ENCODE measurements at regions not wholly inside any gene's neighbourhood (a gene's known extent, or its start where the extent isn't known, plus 50 kb on each side); places are given as distances from the start of the nearest gene placed in this dataset.

DNA sequence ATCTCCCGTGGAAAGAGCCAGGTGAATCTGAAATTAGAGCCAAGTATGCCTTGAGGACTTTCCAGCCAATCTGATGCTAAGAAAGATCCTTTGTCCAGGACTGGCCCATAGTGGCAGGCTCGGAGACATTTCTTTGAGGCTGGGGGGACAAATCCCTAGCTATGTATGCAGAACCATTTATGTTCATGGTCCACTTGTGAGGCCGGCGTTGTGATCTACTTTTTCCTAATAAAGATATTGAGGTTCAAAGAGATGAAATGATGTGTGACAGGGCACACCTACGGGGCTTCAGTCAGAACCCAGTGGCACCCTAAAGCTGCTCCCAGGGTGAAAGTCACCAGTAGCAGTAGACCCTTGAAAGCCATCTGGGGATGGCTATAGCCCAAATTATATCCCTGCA is 120.3 kb upstream of the MAFB start:
- no peak for ATAC-seq (replicated peaks)
- H3K9me3 Mint-ChIP-seq: no peaks in the 10 kb centered on the region
- no peaks in the 10 kb centered on the region for H3K4me1 Mint-ChIP-seq
- no peaks in the 10 kb centered on the region for H3K36me3 Mint-ChIP-seq (ENCODE audit: low read depth)
- H3K4me3 Mint-ChIP-seq: no peak overlapping the region
- peaks cover 14% of the 10 kb centered on the region for H3K27me3 Mint-ChIP-seq
- H3K27ac Mint-ChIP-seq: no peak overlapping the region

GRCh38 chr20:40810332-40811000 is 121.4 kb upstream of the MAFB start:
- Mint-ChIP-seq H3K36me3 (ENCODE audit: low read depth) (no peaks in the 10 kb centered on the region), H3K27me3 (peaks cover 7% of the 10 kb centered on the region), H3K4me1 (no peaks in the 10 kb centered on the region), H3K27ac (no peak overlapping the region), H3K9me3 (no peaks in the 10 kb centered on the region), H3K4me3 (no peak overlapping the region)
- no peak for ATAC-seq (replicated peaks)

DNA sequence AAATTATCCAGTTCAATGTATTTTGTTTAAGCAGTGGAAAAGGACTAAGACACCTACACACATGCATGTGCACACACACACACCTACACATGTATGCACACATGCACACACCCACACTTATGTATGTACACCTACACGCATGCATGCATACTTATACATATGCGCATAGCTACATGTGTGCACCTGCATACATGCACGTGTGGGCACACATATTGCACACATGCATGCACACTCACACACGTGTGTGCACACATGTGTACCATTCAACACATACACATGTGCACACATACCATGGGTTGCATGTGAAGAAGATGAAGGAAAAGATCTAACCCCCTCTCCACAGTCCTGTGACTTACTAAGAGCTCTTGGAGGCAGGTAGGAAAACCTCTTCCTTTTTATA is 122.0 kb upstream of the MAFB start:
- Mint-ChIP-seq H3K9me3 (no peaks in the 10 kb centered on the region), H3K27ac (no peak overlapping the region), H3K4me3 (no peak overlapping the region), H3K27me3 (peaks cover 3% of the 10 kb centered on the region), H3K4me1 (no peaks in the 10 kb centered on the region), H3K36me3 (ENCODE audit: low read depth) (no peaks in the 10 kb centered on the region)
- ATAC-seq (replicated peaks): no peak

GRCh38 chr20:40811660-40812414 is 122.8 kb upstream of the MAFB start:
- ATAC-seq (replicated peaks): no peak
- no peaks in the 10 kb centered on the region for H3K4me1 Mint-ChIP-seq
- no peaks in the 10 kb centered on the region for H3K36me3 Mint-ChIP-seq (ENCODE audit: low read depth)
- no peak overlapping the region for H3K4me3 Mint-ChIP-seq
- no peaks in the 10 kb centered on the region for H3K9me3 Mint-ChIP-seq
- H3K27me3 Mint-ChIP-seq: peaks cover 3% of the 10 kb centered on the region
- H3K27ac Mint-ChIP-seq: no peak overlapping the region

- Mint-ChIP-seq H3K27me3 (peaks cover 3% of the 10 kb centered on the region), H3K4me1 (no peaks in the 10 kb centered on the region), H3K9me3 (no peaks in the 10 kb centered on the region), H3K4me3 (no peak overlapping the region), H3K36me3 (ENCODE audit: low read depth) (no peaks in the 10 kb centered on the region), H3K27ac (no peak overlapping the region)
- no peak for ATAC-seq (replicated peaks)
Observed at GRCh38 chr20:40812415-40812925, 123.4 kb upstream of the MAFB start.

DNA sequence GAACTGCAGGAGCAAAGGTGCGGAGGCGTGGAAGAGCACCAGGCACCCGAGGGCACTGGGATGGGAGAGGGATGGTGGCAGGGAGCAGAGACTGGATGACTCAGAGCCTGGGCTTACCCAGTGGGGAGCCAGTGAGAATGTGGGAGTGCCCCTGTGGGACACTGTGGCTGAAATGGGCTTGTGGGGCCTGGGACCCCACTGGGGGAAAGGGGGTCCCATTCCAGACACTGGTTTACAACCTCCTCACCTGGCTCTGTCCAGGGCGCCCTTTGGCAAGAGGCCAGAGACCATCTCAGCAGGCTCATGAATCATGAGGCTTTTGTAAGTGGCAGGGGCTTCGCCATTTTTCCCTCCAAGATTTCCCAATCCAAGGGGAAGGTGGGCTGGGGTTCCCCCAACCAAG is 124.0 kb upstream of the MAFB start:
- no peaks in the 10 kb centered on the region for H3K9me3 Mint-ChIP-seq
- no peak overlapping the region for H3K27ac Mint-ChIP-seq
- H3K4me1 Mint-ChIP-seq: no peaks in the 10 kb centered on the region
- H3K27me3 Mint-ChIP-seq: peaks cover 2% of the 10 kb centered on the region
- no peak overlapping the region for H3K4me3 Mint-ChIP-seq
- no peak for ATAC-seq (replicated peaks)
- H3K36me3 Mint-ChIP-seq (ENCODE audit: low read depth): no peaks in the 10 kb centered on the region

DNA sequence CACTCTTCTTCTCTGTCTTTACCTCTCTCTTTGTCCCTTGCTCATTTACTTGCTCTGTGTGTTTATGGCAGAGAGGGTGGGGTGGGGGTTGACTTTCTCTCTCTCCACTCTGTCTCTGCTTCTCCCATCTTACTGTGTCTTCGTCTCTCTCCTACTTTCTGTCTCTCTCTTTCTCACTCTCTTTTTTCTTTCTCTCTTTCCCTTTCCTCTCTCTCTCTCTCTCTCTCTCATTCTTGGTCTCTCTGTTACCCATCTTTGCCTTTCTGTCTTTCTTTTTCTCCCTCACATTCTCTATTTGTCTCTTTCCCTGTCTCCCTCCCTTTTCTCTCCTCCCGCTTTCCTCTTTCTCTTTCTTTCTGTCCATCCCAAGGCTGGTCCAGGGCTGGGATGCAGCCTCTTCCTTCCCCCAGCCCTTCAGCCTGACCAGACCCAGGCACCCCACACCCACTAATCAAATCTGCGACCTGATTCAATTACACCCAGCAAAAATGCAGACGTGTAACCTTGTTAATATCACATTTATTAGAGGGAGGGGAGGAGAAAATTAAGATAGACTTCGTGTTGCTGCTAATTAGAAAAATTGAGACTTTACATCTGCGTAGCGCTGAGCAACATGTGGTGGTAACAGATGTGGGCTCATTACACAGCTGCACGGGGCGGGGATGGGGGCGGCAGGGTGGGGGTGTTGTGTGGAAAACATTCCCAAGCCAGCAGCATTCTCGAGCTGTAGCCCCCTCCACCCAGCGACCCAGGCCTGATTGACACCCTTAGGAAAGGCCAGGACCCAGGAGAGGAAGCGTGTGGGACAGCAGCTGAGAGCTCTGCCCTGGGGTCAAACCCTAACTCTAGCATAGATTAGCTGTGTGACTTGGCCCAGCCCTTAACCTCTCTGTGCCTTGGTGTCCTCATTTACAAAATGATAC is 124.9 kb upstream of the MAFB start:
- ATAC-seq (replicated peaks): no peak
- no peak overlapping the region for H3K27ac Mint-ChIP-seq
- no peak overlapping the region for H3K4me3 Mint-ChIP-seq
- no peaks in the 10 kb centered on the region for H3K4me1 Mint-ChIP-seq
- H3K27me3 Mint-ChIP-seq: peaks cover 5% of the 10 kb centered on the region
- H3K36me3 Mint-ChIP-seq (ENCODE audit: low read depth): no peaks in the 10 kb centered on the region
- H3K9me3 Mint-ChIP-seq: peaks cover 7% of the 10 kb centered on the region

DNA sequence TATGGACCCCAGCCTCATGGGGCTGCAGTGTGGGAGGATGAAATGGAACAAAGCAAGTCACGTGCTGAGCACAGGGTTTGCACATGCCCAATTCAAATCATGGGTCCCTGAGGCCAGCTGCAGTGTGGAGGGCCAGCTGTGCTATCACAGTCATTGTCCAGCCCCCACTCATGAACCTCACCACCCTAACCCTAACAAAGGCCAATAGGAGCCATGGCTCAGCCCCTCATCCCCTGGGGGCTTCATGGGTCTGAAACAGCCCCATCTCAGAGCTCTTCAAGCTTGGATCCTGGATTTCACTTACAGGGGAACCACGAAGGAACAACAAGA is 125.6 kb upstream of the MAFB start:
- H3K4me1 Mint-ChIP-seq: no peaks in the 10 kb centered on the region
- H3K27ac Mint-ChIP-seq: no peak overlapping the region
- H3K4me3 Mint-ChIP-seq: no peak overlapping the region
- H3K27me3 Mint-ChIP-seq: peaks cover 5% of the 10 kb centered on the region
- peaks cover 7% of the 10 kb centered on the region for H3K9me3 Mint-ChIP-seq
- ATAC-seq (replicated peaks): no peak
- no peaks in the 10 kb centered on the region for H3K36me3 Mint-ChIP-seq (ENCODE audit: low read depth)

DNA sequence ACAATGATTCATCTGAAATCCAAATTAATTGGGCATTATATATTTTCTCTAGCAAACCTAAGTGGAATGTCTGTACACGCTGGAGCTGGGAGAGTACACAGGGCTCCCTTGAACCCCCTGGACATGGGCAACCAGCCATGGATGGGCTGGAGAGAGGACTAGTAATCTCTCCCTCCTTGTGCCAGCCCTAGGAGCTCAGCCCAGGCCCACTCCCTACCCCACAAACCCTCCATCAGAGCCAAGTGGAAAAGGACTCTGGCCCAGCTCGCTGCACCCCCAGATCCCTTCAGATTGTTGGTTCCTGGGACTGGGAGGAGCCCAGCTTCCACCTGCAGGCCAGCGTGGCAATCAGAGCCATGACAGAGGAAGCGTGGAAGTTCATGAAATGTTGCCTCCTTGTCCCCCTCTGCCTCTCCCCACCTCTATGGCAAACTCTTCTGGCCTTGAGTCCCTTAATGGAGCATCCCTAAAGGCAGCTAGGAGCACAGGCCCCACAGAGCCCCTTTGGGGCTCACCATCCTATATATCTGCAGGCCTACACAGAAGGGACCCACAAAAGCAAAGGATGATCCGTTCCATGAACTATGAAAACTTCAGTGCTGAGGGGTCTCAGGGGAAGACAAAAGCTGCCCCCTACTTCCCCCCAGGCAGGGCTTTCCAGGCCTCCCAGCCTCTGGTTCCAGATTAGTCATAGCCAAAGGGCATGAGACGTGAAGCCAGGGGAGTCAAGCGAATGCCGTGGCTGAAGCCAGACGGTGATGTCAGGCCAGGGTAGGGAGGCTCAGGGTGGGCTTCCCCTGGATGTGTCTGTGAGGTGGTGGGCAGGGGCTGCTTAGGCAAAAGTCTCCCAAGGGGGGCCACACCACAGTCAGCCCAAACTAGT is 126.4 kb upstream of the MAFB start:
- no peak for ATAC-seq (replicated peaks)
- Mint-ChIP-seq H3K36me3 (ENCODE audit: low read depth) (no peaks in the 10 kb centered on the region), H3K27ac (no peak overlapping the region), H3K9me3 (peaks cover 7% of the 10 kb centered on the region), H3K27me3 (peaks cover 9% of the 10 kb centered on the region), H3K4me1 (no peaks in the 10 kb centered on the region), H3K4me3 (no peak overlapping the region)

DNA sequence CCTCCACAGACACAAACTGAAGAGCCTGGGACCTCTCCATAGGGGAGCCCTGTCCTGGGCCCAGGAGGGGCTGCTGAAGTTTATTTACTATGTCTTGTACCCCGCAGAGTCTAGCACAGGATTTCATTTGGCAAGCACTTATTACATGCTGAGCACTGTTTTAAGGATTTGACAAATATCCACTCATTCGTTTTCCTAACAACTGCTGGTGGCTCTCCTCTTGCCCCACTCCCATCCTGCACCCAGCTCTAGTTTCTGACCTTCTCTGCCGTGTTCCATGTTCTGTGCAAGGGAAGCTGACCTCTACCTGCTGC is 127.0 kb upstream of the MAFB start:
- Mint-ChIP-seq H3K27me3 (peaks cover 14% of the 10 kb centered on the region), H3K9me3 (peaks cover 7% of the 10 kb centered on the region), H3K4me1 (no peaks in the 10 kb centered on the region), H3K27ac (no peak overlapping the region), H3K4me3 (no peak overlapping the region), H3K36me3 (ENCODE audit: low read depth) (no peaks in the 10 kb centered on the region)
- no peak for ATAC-seq (replicated peaks)

DNA sequence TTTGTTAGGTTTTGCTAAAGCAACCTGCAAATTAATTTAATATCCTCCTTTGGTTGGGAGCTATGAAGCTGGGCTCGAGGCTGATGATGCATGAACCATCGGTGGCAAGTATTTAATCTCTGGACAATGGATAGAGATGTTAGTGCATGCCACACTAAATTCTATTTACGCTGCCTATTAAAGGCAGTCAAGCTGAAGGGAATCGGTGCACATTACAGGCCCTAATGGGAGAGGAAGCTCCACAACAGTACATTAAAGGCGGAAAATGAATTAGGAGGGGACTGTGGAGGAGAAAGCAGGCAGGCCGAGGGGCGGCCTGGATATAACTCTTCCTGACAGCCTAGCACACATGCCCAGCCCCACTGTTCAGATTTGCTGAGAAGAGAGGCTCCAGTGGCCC is 132.4 kb upstream of the MAFB start:
- peaks cover 17% of the 10 kb centered on the region for H3K9me3 Mint-ChIP-seq
- ATAC-seq (replicated peaks): no peak
- H3K27me3 Mint-ChIP-seq: peaks cover 29% of the 10 kb centered on the region
- H3K27ac Mint-ChIP-seq: no peak overlapping the region
- no peaks in the 10 kb centered on the region for H3K36me3 Mint-ChIP-seq (ENCODE audit: low read depth)
- H3K4me3 Mint-ChIP-seq: no peak overlapping the region
- no peaks in the 10 kb centered on the region for H3K4me1 Mint-ChIP-seq

- H3K27ac Mint-ChIP-seq: no peak overlapping the region
- peaks cover 15% of the 10 kb centered on the region for H3K27me3 Mint-ChIP-seq
- H3K4me1 Mint-ChIP-seq: no peaks in the 10 kb centered on the region
- no peak overlapping the region for H3K4me3 Mint-ChIP-seq
- H3K36me3 Mint-ChIP-seq (ENCODE audit: low read depth): no peaks in the 10 kb centered on the region
- peaks cover 9% of the 10 kb centered on the region for H3K9me3 Mint-ChIP-seq
- ATAC-seq (replicated peaks): no peak
Observed at GRCh38 chr20:40826699-40827098, 137.7 kb upstream of the MAFB start.

GRCh38 chr20:40835321-40835720 is 146.3 kb upstream of the MAFB start:
- Mint-ChIP-seq H3K27me3 (peaks cover 21% of the 10 kb centered on the region), H3K36me3 (ENCODE audit: low read depth) (no peaks in the 10 kb centered on the region), H3K4me1 (no peaks in the 10 kb centered on the region), H3K27ac (no peak overlapping the region), H3K9me3 (peaks cover 6% of the 10 kb centered on the region), H3K4me3 (no peak overlapping the region)
- ATAC-seq (replicated peaks): no peak

DNA sequence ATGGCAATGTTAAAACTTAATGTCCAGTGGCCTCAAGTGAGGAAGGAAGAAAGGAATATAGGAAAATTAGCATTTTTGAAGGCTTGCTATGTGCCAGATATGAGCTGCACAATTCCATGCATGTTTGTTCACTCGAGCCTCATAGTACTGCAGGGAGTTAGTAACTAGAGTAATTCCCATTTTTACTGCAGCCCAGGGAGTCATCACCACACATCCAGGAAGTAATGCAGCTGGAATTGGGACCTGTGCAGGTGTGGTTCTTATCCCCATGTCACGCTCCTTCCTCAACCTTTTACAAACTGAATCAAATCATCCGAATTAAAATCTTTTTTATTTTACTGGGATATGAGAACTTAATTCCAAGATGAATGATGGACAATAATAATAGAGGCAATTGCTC is 149.5 kb upstream of the MAFB start:
- ATAC-seq (replicated peaks): no peak
- no peaks in the 10 kb centered on the region for H3K36me3 Mint-ChIP-seq (ENCODE audit: low read depth)
- H3K4me1 Mint-ChIP-seq: no peaks in the 10 kb centered on the region
- H3K9me3 Mint-ChIP-seq: peaks cover 9% of the 10 kb centered on the region
- H3K27me3 Mint-ChIP-seq: peaks cover 30% of the 10 kb centered on the region
- no peak overlapping the region for H3K27ac Mint-ChIP-seq
- H3K4me3 Mint-ChIP-seq: no peak overlapping the region
